NB4 (cell line): ENCODE measurements at regions not wholly inside any gene's neighbourhood (a gene's known extent, or its start where the extent isn't known, plus 50 kb on each side); places are given as distances from the start of the nearest gene placed in this dataset.

Experiments used
- POLR2A ChIP-seq: IDR thresholded peaks from 2 replicates; pipeline ENCODE4 v1.6.1; 2011; ENCODE audit warnings: mild to moderate bottlenecking; ENCODE audit not compliant: insufficient read length; ENCODE audit errors: extremely low read depth
- TF ChIP-seq, protein P1 (sequence below): IDR thresholded peaks from one replicate; pipeline ENCODE4 v1.5.1; 2012; ENCODE audit warnings: low read depth, low read length
- TF ChIP-seq, protein P2 (sequence below): IDR thresholded peaks from 2 replicates; pipeline ENCODE4 v1.6.1; 2011; ENCODE audit warnings: low read depth, low read length

DNA sequence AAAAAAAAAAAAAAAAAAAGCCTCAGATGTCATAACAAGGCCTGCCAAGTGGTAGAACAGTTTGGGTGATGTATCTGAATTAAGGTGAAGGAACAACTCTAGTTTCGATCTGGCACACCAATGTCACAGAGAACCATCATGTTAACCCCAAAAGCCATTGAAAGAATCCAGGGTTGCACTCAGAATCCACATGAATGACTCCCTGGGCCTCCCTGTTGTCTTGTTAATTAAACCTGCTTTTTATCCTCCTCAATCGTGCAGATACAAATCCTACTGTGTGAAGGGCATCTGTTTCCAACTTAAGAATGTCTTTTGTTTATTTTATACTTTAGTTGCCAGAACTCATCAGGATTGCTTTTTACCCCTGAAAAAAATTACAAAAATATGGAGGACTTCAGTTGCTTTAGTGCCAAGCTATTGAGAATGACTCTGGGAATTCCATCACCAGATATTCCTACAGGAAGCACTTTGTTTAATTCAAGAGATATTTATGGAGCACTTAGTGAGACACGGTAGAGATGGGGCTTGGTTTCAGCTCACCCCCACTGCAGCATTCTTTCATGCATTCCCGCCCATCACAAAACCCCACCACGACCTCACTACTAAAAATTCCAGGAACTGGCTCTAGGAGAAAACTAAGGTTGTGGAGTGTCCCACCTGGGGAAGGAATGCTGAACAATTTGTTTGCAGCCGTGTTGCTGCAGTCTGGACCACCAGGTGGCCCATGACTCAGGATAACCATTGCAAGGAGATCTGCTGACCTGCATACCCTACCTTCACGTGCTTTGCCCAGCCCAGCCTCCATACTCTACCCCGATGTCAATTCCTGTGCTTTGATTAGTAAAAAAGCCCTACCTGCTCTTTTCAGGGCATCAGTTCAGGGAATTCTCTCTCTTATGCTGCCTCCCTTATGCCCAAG, 63.8 kb upstream of the GPRC5B start:
- TF ChIP-seq, protein P1, sequence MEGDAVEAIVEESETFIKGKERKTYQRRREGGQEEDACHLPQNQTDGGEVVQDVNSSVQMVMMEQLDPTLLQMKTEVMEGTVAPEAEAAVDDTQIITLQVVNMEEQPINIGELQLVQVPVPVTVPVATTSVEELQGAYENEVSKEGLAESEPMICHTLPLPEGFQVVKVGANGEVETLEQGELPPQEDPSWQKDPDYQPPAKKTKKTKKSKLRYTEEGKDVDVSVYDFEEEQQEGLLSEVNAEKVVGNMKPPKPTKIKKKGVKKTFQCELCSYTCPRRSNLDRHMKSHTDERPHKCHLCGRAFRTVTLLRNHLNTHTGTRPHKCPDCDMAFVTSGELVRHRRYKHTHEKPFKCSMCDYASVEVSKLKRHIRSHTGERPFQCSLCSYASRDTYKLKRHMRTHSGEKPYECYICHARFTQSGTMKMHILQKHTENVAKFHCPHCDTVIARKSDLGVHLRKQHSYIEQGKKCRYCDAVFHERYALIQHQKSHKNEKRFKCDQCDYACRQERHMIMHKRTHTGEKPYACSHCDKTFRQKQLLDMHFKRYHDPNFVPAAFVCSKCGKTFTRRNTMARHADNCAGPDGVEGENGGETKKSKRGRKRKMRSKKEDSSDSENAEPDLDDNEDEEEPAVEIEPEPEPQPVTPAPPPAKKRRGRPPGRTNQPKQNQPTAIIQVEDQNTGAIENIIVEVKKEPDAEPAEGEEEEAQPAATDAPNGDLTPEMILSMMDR, result no peak
- no peak for TF ChIP-seq POLR2A
- TF ChIP-seq, protein P2, sequence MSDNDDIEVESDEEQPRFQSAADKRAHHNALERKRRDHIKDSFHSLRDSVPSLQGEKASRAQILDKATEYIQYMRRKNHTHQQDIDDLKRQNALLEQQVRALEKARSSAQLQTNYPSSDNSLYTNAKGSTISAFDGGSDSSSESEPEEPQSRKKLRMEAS, result no peak
